Liver (tissue), 3 donors: ENCODE measurements at regions not wholly inside any gene's neighbourhood (a gene's known extent, or its start where the extent isn't known, plus 50 kb on each side); places are given as distances from the start of the nearest gene placed in this dataset.

ENCODE experiments used
- RAD21 ChIP-seq, 2 donors: IDR thresholded peaks; 2 replicates each; pipeline ENCODE4 v1.6.1; 2016; ENCODE audit warnings: antibody characterized with exemption in 2 of 2, mild to moderate bottlenecking in 2 of 2
- TF ChIP-seq, protein P1 (sequence below): fragments of 150-350 bp; IDR thresholded peaks from 2 replicates; pipeline ENCODE4 v1.5.1; 2017; ENCODE audit warnings: improper control_type of control experiment, low read depth, low read length; ENCODE audit not compliant: missing input control
- donor health status: healthy.
- donor health status: healthy.

DNA sequence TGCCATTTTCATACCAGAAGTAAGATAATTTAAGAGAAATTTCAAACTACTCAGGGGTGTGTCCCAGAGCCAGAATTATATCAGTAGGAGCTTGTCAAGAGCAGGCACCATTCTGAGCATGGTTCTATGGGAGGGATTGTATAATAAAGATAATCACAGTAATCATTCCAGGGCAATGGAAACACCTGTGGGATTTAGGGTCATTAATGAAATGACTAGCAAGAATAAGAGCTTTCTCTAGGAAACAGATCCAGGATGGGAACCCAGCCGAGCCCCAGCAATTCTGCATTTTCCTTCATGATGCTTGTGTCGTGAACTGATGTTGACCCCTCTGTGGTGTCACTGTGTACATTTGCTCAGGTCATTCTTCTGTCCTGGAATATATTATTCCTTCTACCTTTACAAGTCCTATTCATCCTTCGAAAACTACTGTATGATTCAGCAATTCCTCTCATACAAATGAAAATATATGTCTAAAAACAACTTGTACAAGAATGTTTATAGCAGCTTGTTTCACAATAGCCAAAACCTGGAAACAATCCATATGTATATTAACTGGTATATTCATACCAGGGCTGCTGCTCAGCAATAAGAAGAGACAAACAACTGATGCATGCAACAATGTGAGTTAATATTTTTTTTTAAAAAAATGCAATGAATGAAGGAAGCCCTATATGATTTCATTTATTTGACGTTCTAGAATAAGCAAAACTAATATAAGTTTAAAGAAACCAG, 687.8 kb upstream of the KLHL29 start:
- no peak for TF ChIP-seq RAD21 (IDR thresholded peaks at IDR 0.05)
- TF ChIP-seq, protein P1, sequence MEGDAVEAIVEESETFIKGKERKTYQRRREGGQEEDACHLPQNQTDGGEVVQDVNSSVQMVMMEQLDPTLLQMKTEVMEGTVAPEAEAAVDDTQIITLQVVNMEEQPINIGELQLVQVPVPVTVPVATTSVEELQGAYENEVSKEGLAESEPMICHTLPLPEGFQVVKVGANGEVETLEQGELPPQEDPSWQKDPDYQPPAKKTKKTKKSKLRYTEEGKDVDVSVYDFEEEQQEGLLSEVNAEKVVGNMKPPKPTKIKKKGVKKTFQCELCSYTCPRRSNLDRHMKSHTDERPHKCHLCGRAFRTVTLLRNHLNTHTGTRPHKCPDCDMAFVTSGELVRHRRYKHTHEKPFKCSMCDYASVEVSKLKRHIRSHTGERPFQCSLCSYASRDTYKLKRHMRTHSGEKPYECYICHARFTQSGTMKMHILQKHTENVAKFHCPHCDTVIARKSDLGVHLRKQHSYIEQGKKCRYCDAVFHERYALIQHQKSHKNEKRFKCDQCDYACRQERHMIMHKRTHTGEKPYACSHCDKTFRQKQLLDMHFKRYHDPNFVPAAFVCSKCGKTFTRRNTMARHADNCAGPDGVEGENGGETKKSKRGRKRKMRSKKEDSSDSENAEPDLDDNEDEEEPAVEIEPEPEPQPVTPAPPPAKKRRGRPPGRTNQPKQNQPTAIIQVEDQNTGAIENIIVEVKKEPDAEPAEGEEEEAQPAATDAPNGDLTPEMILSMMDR: no peak
